ENCODE measurements at regions not wholly inside any gene's neighbourhood (a gene's known extent, or its start where the extent isn't known, plus 50 kb on each side); places are given as distances from the start of the nearest gene placed in this dataset.

DNA sequence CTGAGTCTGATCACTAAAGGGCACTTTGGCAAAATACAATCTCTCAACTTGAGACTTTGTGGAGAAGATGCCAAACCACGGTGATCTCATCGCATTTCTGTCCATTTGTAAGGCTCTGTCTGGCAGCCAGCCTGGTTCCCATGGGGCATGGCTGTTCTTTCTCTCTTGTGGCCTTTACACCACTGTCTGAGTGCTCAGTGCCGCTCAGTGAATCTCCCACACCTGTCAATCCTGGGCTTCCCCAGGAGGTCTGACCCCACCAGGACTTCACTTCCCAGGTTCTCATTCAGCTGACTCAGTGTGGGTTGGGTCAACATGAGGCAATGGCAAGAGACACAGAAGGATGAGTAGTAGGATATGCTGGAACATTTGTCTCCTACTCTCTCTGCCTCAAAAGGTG lies 96.8 kb upstream of the TRIB2 start:
- no peak for TF ChIP-seq EZH2 (IDR thresholded peaks at IDR 0.05; ENCODE audit: borderline replicate concordance, insufficient read depth, low read depth, low read length, poor library complexity, severe bottlenecking)
- TF ChIP-seq, protein P1, sequence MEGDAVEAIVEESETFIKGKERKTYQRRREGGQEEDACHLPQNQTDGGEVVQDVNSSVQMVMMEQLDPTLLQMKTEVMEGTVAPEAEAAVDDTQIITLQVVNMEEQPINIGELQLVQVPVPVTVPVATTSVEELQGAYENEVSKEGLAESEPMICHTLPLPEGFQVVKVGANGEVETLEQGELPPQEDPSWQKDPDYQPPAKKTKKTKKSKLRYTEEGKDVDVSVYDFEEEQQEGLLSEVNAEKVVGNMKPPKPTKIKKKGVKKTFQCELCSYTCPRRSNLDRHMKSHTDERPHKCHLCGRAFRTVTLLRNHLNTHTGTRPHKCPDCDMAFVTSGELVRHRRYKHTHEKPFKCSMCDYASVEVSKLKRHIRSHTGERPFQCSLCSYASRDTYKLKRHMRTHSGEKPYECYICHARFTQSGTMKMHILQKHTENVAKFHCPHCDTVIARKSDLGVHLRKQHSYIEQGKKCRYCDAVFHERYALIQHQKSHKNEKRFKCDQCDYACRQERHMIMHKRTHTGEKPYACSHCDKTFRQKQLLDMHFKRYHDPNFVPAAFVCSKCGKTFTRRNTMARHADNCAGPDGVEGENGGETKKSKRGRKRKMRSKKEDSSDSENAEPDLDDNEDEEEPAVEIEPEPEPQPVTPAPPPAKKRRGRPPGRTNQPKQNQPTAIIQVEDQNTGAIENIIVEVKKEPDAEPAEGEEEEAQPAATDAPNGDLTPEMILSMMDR (IDR thresholded peaks at IDR 0.05) = no peak
- no peak overlapping the region for H3K9ac ChIP-seq (ENCODE audit: low read length)
- intact Hi-C loops (cut with micrococcal nuclease) = loop anchor here (10.0 kb wide), 1 partner anchor 95 kb away; the partner anchor contains the start of gene TRIB2
- ATAC-seq (ENCODE audit: low read depth) (no peak), DNase-seq (no peak)
- H3K27me3 ChIP-seq (replicated peaks in 1 of 4; ENCODE audit: control extremely low read depth in 1 of 4, control insufficient read depth in 3 of 4, insufficient read depth in 4 of 4, low read length in 3 of 4) = peaks cover 0 to 11% (median 6%) of the 10 kb centered on the region in 4 experiments
- H3K4me3 ChIP-seq (ENCODE audit: control extremely low read depth in 1 of 5, extremely low read depth in 1 of 5, insufficient read depth in 1 of 5, low read depth in 2 of 5, low read length in 4 of 5) = no peak overlapping the region
- ChIA-PET CTCF (interaction anchor here (0.6 kb wide), 1 partner anchor 841 kb away, joined by 4 read pairs; no protein-coding TSS in a partner anchor), POLR2A (no interaction called here)
- H3K79me2 ChIP-seq (ENCODE audit: control insufficient read depth, insufficient read depth, low read length) = no peaks in the 10 kb centered on the region
- no peaks in the 10 kb centered on the region for H3K9me3 ChIP-seq (ENCODE audit: control extremely low read depth in 1 of 3, control insufficient read depth in 2 of 3, insufficient read depth in 1 of 3, low read length in 2 of 3)
- no peak overlapping the region for H3K4me3 Mint-ChIP-seq
- no peak overlapping the region for H2AFZ ChIP-seq (ENCODE audit: insufficient read depth, low read depth, low read length, poor library complexity, severe bottlenecking)
- no peaks in the 10 kb centered on the region for H4K20me1 ChIP-seq (ENCODE audit: control insufficient read depth, insufficient read depth, low read length, poor library complexity, severe bottlenecking)
- H3K27ac Mint-ChIP-seq = no peak overlapping the region
- no peaks in the 10 kb centered on the region for H3K36me3 ChIP-seq (replicated peaks in 1 of 2; ENCODE audit: control extremely low read depth in 1 of 2, control insufficient read depth in 1 of 2, extremely low read depth in 1 of 2, insufficient read depth in 2 of 2, low read length in 1 of 2)
- H3K4me1 ChIP-seq (ENCODE audit: control insufficient read depth in 2 of 2, insufficient read depth in 2 of 2, low read length in 2 of 2) = peaks cover 19 to 22% of the 10 kb centered on the region in 2 donors
- H3K27me3 Mint-ChIP-seq = peaks cover 5% of the 10 kb centered on the region
- WGBS (ENCODE audit: insufficient coverage) = 72% methylated on average over 3 of the region's 3 CpGs
- H3K4me1 Mint-ChIP-seq = peaks cover 24% of the 10 kb centered on the region
- no peak overlapping the region for H3K4me2 ChIP-seq (replicated peaks; ENCODE audit: low read depth, low read length, poor library complexity, severe bottlenecking)
- no peak overlapping the region for H3K27ac ChIP-seq (ENCODE audit: low read length in 2 of 2)
- no peaks in the 10 kb centered on the region for H3K9me3 Mint-ChIP-seq (ENCODE audit: insufficient read depth)

DNA sequence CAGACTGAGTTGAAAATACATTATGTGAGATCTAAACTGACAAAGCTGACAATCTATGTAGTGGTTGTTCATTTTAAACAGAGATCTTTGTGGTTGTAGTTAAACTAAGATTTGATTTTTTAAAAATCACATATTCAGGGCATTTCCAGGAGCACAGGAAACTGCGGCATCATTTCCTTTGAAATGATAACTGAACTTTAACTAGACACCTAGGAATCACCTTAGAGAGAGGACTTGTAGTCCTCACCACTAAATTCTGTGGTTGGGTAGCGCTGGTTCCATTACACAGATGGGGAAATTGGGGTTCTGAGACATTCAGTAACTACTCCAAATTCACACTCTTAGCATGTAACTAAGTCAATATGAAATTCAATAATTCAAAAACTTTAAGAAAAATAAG lies 96.0 kb upstream of the TRIB2 start:
- Mint-ChIP-seq H3K9me3 (ENCODE audit: insufficient read depth) (no peaks in the 10 kb centered on the region), H3K4me1 (peaks cover 18% of the 10 kb centered on the region), H3K27me3 (peaks cover 5% of the 10 kb centered on the region), H3K27ac (no peak overlapping the region), H3K4me3 (no peak overlapping the region)
- intact Hi-C loops (cut with micrococcal nuclease) = no loop called here
- TF ChIP-seq EZH2 (IDR thresholded peaks at IDR 0.05; ENCODE audit: borderline replicate concordance, insufficient read depth, low read depth, low read length, poor library complexity, severe bottlenecking) = no peak
- TF ChIP-seq, protein P1 (IDR thresholded peaks at IDR 0.05) = no peak
- POLR2A ChIA-PET = no interaction called here
- WGBS (ENCODE audit: insufficient coverage) = no CpG with 5 or more reads among the region's 2 CpGs
- Histone ChIP-seq H3K27me3 (replicated peaks in 1 of 4; ENCODE audit: control extremely low read depth in 1 of 4, control insufficient read depth in 3 of 4, insufficient read depth in 4 of 4, low read length in 3 of 4) (peaks cover 0 to 11% (median 6%) of the 10 kb centered on the region in 4 experiments), H3K4me2 (replicated peaks; ENCODE audit: low read depth, low read length, poor library complexity, severe bottlenecking) (no peak overlapping the region), H4K20me1 (ENCODE audit: control insufficient read depth, insufficient read depth, low read length, poor library complexity, severe bottlenecking) (no peaks in the 10 kb centered on the region), H3K79me2 (ENCODE audit: control insufficient read depth, insufficient read depth, low read length) (no peaks in the 10 kb centered on the region), H2AFZ (ENCODE audit: insufficient read depth, low read depth, low read length, poor library complexity, severe bottlenecking) (no peak overlapping the region), H3K4me1 (ENCODE audit: control insufficient read depth in 2 of 2, insufficient read depth in 2 of 2, low read length in 2 of 2) (peaks cover 19 to 21% of the 10 kb centered on the region in 2 donors), H3K27ac (ENCODE audit: low read length in 2 of 2) (no peak overlapping the region), H3K9ac (ENCODE audit: low read length) (no peak overlapping the region), H3K36me3 (replicated peaks in 1 of 2; ENCODE audit: control extremely low read depth in 1 of 2, control insufficient read depth in 1 of 2, extremely low read depth in 1 of 2, insufficient read depth in 2 of 2, low read length in 1 of 2) (no peaks in the 10 kb centered on the region), H3K9me3 (ENCODE audit: control extremely low read depth in 1 of 3, control insufficient read depth in 2 of 3, insufficient read depth in 1 of 3, low read length in 2 of 3) (no peaks in the 10 kb centered on the region), H3K4me3 (ENCODE audit: control extremely low read depth in 1 of 5, extremely low read depth in 1 of 5, insufficient read depth in 1 of 5, low read depth in 2 of 5, low read length in 4 of 5) (no peak overlapping the region)
- DNase-seq (no peak), ATAC-seq (ENCODE audit: low read depth) (no peak)
- CTCF ChIA-PET = no interaction called here

All from B cell (primary cell).